SH-SY5Y (cell line): ENCODE measurements at regions not wholly inside any gene's neighbourhood (a gene's known extent, or its start where the extent isn't known, plus 50 kb on each side); places are given as distances from the start of the nearest gene placed in this dataset.

ENCODE experiments used
- GATA2 ChIP-seq: IDR thresholded peaks from 2 replicates; pipeline ENCODE4 v1.6.1; 2011; ENCODE audit warnings: mild to moderate bottlenecking, low read depth, low read length
- GATA3 ChIP-seq: IDR thresholded peaks from 2 replicates; pipeline ENCODE4 v1.6.1; 2011; ENCODE audit warnings: low read depth, mild to moderate bottlenecking, low read length, moderate library complexity

- TF ChIP-seq GATA3 (no peak), GATA2 (no peak)
These were observed 520.7 kb downstream of the TRHDE start for GRCh38 chr12:72792889-72793288.
